K562 (cell line): ENCODE measurements at regions not wholly inside any gene's neighbourhood (a gene's known extent, or its start where the extent isn't known, plus 50 kb on each side); places are given as distances from the start of the nearest gene placed in this dataset.

ENCODE experiments used
- ATAC-seq: fragments of 200-7000 bp; cut with Tn5 transposase; 3 replicates; pipeline ENCODE4 v1.9.1; 2020; ENCODE audit warnings: moderate library complexity
- BruUV-seq: library from RNA; stranded (reverse); fragments of 400-500 nt; replicated peaks from 2 replicates; lab custom pipeline; 2021; lab: Mats Ljungman, UMichigan
- CTCF ChIA-PET: fragments of 300-600 bp; formaldehyde crosslinking; extraction: SDS; loops from one replicate; lab custom pipeline; 2021; ENCODE audit warnings: low intra/inter-chr PET ratio; lab: Yijun Ruan, JAX
- POLR2A ChIA-PET: fragments of 300-600, 350-650 bp; sonication (Branson Sonifier 250); formaldehyde crosslinking; extraction: SDS; loops from one replicate; lab custom pipeline; 2021; ENCODE audit warnings: antibody characterized with exemption, inconsistent platforms; lab: Yijun Ruan, JAX
- DNase-seq, 4 experiments: peaks; one replicate each; pipeline versions ENCODE4 v3.0.0 to v3.0.0-alpha.2; 2011 to 2018; ENCODE audit warnings: low spot score in 3 of 4, mixed read lengths in 3 of 4; ENCODE audit errors: extremely low read depth in 1 of 4
- FAIRE-seq: peaks from 2 replicates; lab custom pipeline; 2011; peaks lifted over from hg19 to GRCh38; lab: Jason Lieb, UNC
- H2AFZ ChIP-seq: 2 replicates; pipeline ENCODE4 v1.6.0; 2011; ENCODE audit warnings: low read depth, low read length, control low read depth, inconsistent platforms
- H3K27ac ChIP-seq: fragments of 200-600 bp; 3 replicates; pipeline ENCODE4 v1.8.0; 2011; ENCODE audit warnings: low read depth, mild to moderate bottlenecking, control low read depth, inconsistent platforms, low read length, moderate library complexity, mixed read lengths; ENCODE audit errors: extremely low read depth
- H3K27me3 ChIP-seq, 2 experiments: fragments of 300-600 bp in 1 of 2; 2 replicates in 1 of 2; 3 replicates in 1 of 2; pipeline versions ENCODE4 v1.6.0 to v1.8.0; 2011; ENCODE audit warnings: inconsistent platforms in 2 of 2, low read length in 2 of 2, mild to moderate bottlenecking in 1 of 2, mixed read lengths in 1 of 2, moderate library complexity in 1 of 2; ENCODE audit not compliant: control insufficient read depth in 2 of 2, insufficient read depth in 2 of 2
- H3K36me3 ChIP-seq: fragments of 300-600 bp; 3 replicates; pipeline ENCODE4 v1.8.0; 2011; ENCODE audit warnings: mild to moderate bottlenecking, low read length, inconsistent platforms; ENCODE audit not compliant: control insufficient read depth, insufficient read depth
- H3K4me1 ChIP-seq, 2 experiments: fragments of 200-600 bp in 1 of 2; replicated peaks in 1 of 2; 2 replicates in 1 of 2; 3 replicates in 1 of 2; pipeline versions ENCODE4 v1.5.1 to v1.8.0; 2011; ENCODE audit warnings: inconsistent platforms in 2 of 2, low read length in 2 of 2, mild to moderate bottlenecking in 1 of 2, mixed read lengths in 1 of 2, moderate library complexity in 1 of 2; ENCODE audit not compliant: control insufficient read depth in 2 of 2, insufficient read depth in 2 of 2
- H3K4me2 ChIP-seq: 2 replicates; pipeline ENCODE4 v1.6.1; 2011; ENCODE audit warnings: low read length, control low read depth, inconsistent platforms, mixed read lengths; ENCODE audit not compliant: insufficient read depth
- H3K4me3 ChIP-seq: fragments of 200-600 bp; sonication (generic), shearing (Covaris generic); 2 replicates; pipeline ENCODE4 v1.5.1; 2016; ENCODE audit warnings: control low read depth, inconsistent platforms
- H3K79me2 ChIP-seq: fragments of 200-600 bp; 3 replicates; pipeline ENCODE4 v1.8.0; 2011; ENCODE audit warnings: low read length, inconsistent platforms; ENCODE audit not compliant: control insufficient read depth, insufficient read depth
- H3K9ac ChIP-seq, 2 experiments: 2 replicates each; pipeline versions ENCODE4 v1.6.0 to v1.6.1; 2011; ENCODE audit warnings: low read depth in 2 of 2, low read length in 2 of 2, control low read depth in 1 of 2, inconsistent platforms in 1 of 2, mild to moderate bottlenecking in 1 of 2, mixed read lengths in 1 of 2; ENCODE audit not compliant: insufficient read depth in 1 of 2
- H3K9me1 ChIP-seq: one replicate; pipeline ENCODE4 v1.6.0; 2011; ENCODE audit warnings: inconsistent platforms, mild to moderate bottlenecking, low read length, moderate library complexity; ENCODE audit not compliant: control insufficient read depth, insufficient read depth
- H3K9me3 ChIP-seq: replicated peaks from 2 replicates; pipeline ENCODE4 v1.5.1; 2011; ENCODE audit warnings: low read depth, low read length, inconsistent platforms; ENCODE audit not compliant: control insufficient read depth, insufficient read depth
- H4K20me1 ChIP-seq: replicated peaks from 2 replicates; pipeline ENCODE4 v1.6.1; 2011; ENCODE audit warnings: low read length, inconsistent platforms, mixed read lengths; ENCODE audit not compliant: control insufficient read depth, insufficient read depth
- ARID2 ChIP-seq: fragments of 450-650 bp; IDR thresholded peaks from 2 replicates; pipeline ENCODE4 v1.6.1; 2017; ENCODE audit warnings: antibody characterized with exemption, mild to moderate bottlenecking
- CAMTA2 ChIP-seq: fragments of 250-450 bp; sonication (Bioruptor Pico); conservative IDR thresholded peaks from 2 replicates; pipeline ENCODE4 v1.5.1; 2022
- CSDE1 ChIP-seq, 2 experiments: fragments of 450-650 bp; IDR thresholded peaks; 2 replicates each; pipeline ENCODE4 v1.6.1; 2016; ENCODE audit warnings: mild to moderate bottlenecking in 1 of 2
- MCM5 ChIP-seq: fragments of 450-650 bp; IDR thresholded peaks from 2 replicates; pipeline ENCODE4 v1.6.1; 2016; ENCODE audit warnings: low read depth
- SMARCB1 ChIP-seq: IDR thresholded peaks from 2 replicates; pipeline ENCODE4 v1.6.1; 2011; ENCODE audit warnings: improper control_type of control experiment, low read depth; ENCODE audit not compliant: insufficient read length
- SMARCC2 ChIP-seq: fragments of 450-650 bp; IDR thresholded peaks from 2 replicates; pipeline ENCODE4 v1.6.1; 2017; ENCODE audit warnings: antibody characterized with exemption, moderate library complexity, mild to moderate bottlenecking, low read depth
- SREBF1 ChIP-seq: fragments of 150-350 bp; IDR thresholded peaks from 2 replicates; pipeline ENCODE4 v1.6.1; 2014; ENCODE audit warnings: antibody characterized with exemption, low read depth, low read length, borderline replicate concordance
- TBP ChIP-seq: optimal IDR thresholded peaks from 2 replicates; pipeline ENCODE3; 2011; ENCODE audit warnings: low read depth, low read length, improper control_type of control experiment
- ZBTB8A ChIP-seq: fragments of 450-650 bp; IDR thresholded peaks from 2 replicates; pipeline ENCODE4 v1.6.1; 2018; ENCODE audit warnings: mild to moderate bottlenecking, moderate library complexity; ENCODE audit not compliant: partially characterized antibody
- ZNF445 ChIP-seq: fragments of 250-450 bp; sonication (Bioruptor Pico); IDR thresholded peaks from 2 replicates; pipeline ENCODE4 v1.4.0; 2020; ENCODE audit warnings: low read depth, mild to moderate bottlenecking, moderate library complexity
- ZNF589 ChIP-seq: fragments of 200-800 bp; sonication (Bioruptor generic); IDR thresholded peaks from 2 replicates; pipeline ENCODE4 v1.6.1; 2016; ENCODE audit warnings: low read depth, missing genetic modification characterization, missing compliant biosample characterization
- whole genome bisulfite sequencing: fragments of 100-300 bp; shearing (Covaris generic); methylation state at CpG from one replicate; pipeline ENCODE4 v1.1.6; 2016; ENCODE audit warnings: low coverage, mixed read lengths; ENCODE audit not compliant: insufficient coverage; ENCODE audit errors: missing lambda C conversion rate; 5-methylcytosine and 5-hydroxymethylcytosine counted together
- in situ Hi-C: fragments of 300-500 bp; cut with MboI; formaldehyde crosslinking; loops from 4 replicates; pipeline ENCODE4 v1.15.0; 2018; ENCODE audit warnings: inconsistent platforms, mixed read lengths
- intact Hi-C: fragments of 100-400 bp; cut with micrococcal nuclease; formaldehyde crosslinking; loops from 2 replicates; pipeline ENCODE4 v1.14.2; 2022
- TF ChIP-seq, protein P1 (sequence below), 2 experiments: fragments of 450-650 bp; conservative IDR thresholded peaks; 2 replicates each; pipeline ENCODE4 v1.6.1; 2017; ENCODE audit warnings: mild to moderate bottlenecking in 2 of 2, moderate library complexity in 2 of 2
- TF ChIP-seq, protein P2 (sequence below): fragments of 250-450 bp; sonication (Bioruptor Pico); IDR thresholded peaks from 2 replicates; pipeline ENCODE4 v1.4.0; 2020; ENCODE audit warnings: mild to moderate bottlenecking
- TF ChIP-seq, protein P3 (sequence below): fragments of 450-650 bp; formaldehyde crosslinking; IDR thresholded peaks from 2 replicates; pipeline ENCODE4 v1.4.0; 2020; ENCODE audit warnings: mild to moderate bottlenecking, mixed read lengths
- TF ChIP-seq, protein P4 (sequence below): sonication (generic); formaldehyde crosslinking; IDR thresholded peaks from 2 replicates; pipeline ENCODE4 v1.8.0; 2022; ENCODE audit warnings: mild to moderate bottlenecking, missing genetic modification reagents, borderline replicate concordance
- TF ChIP-seq, protein P5 (sequence below): IDR thresholded peaks from 3 replicates; pipeline ENCODE4 v1.6.1; 2011; ENCODE audit warnings: borderline replicate concordance, mild to moderate bottlenecking; ENCODE audit not compliant: insufficient read length, insufficient read depth

DNA sequence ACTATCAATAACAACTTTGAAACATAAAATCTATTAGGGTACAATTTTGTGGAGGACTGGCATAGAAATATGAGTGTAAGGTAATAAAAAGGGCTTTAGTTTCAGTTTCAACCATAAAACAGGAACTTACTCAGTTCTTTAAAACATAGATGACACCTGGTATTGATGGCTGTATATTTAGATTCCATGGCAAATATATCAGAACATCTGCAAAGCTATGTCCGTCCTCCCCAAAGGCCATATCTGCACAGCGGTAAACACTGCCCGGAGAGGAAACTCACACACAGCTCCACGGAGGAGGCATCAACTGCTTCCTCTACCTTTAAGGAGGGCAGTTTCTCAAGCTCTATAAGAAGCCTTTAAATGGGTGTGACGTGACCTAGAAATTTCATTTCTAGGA lies 993.3 kb downstream of the BRD1 start:
- WGBS: 0% methylated on average over 5 of the region's 5 CpGs
- FAIRE-seq: no peak
- Histone ChIP-seq H3K4me2 (no peak overlapping the region), H3K36me3 (no peaks in the 10 kb centered on the region), H3K9me3 (no peaks in the 10 kb centered on the region), H3K9me1 (no peaks in the 10 kb centered on the region), H3K4me1 (no peaks in the 10 kb centered on the region), H3K9ac (no peak overlapping the region), H3K4me3 (no peak overlapping the region), H3K79me2 (no peaks in the 10 kb centered on the region), H4K20me1 (no peaks in the 10 kb centered on the region), H3K27me3 (no peaks in the 10 kb centered on the region), H2AFZ (no peak overlapping the region), H3K27ac (no peak overlapping the region)
- no peak for ATAC-seq
- intact Hi-C loops: no loop called here
- ChIA-PET CTCF (no interaction called here), POLR2A (no interaction called here)
- no TSS peak for BruUV-seq
- TF ChIP-seq, protein P1, sequence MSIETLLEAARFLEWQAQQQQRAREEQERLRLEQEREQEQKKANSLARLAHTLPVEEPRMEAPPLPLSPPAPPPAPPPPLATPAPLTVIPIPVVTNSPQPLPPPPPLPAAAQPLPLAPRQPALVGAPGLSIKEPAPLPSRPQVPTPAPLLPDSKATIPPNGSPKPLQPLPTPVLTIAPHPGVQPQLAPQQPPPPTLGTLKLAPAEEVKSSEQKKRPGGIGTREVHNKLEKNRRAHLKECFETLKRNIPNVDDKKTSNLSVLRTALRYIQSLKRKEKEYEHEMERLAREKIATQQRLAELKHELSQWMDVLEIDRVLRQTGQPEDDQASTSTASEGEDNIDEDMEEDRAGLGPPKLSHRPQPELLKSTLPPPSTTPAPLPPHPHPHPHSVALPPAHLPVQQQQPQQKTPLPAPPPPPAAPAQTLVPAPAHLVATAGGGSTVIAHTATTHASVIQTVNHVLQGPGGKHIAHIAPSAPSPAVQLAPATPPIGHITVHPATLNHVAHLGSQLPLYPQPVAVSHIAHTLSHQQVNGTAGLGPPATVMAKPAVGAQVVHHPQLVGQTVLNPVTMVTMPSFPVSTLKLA (conservative IDR thresholded peaks at IDR 0.05): no peak
- TF ChIP-seq CSDE1 (IDR thresholded peaks at IDR 0.05) (no peak), ARID2 (no peak), SREBF1 (no peak), CAMTA2 (CRISPR knock-in tag) (no peak), SMARCC2 (no peak), TBP (no peak), ZNF445 (no peak), SMARCB1 (no peak), MCM5 (no peak), ZBTB8A (no peak), ZNF589 (CRISPR knock-in tag) (no peak)
- TF ChIP-seq, protein P2, sequence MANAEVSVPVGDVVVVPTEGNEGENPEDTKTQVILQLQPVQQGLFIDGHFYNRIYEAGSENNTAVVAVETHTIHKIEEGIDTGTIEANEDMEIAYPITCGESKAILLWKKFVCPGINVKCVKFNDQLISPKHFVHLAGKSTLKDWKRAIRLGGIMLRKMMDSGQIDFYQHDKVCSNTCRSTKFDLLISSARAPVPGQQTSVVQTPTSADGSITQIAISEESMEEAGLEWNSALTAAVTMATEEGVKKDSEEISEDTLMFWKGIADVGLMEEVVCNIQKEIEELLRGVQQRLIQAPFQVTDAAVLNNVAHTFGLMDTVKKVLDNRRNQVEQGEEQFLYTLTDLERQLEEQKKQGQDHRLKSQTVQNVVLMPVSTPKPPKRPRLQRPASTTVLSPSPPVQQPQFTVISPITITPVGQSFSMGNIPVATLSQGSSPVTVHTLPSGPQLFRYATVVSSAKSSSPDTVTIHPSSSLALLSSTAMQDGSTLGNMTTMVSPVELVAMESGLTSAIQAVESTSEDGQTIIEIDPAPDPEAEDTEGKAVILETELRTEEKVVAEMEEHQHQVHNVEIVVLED: no peak
- TF ChIP-seq, protein P3, sequence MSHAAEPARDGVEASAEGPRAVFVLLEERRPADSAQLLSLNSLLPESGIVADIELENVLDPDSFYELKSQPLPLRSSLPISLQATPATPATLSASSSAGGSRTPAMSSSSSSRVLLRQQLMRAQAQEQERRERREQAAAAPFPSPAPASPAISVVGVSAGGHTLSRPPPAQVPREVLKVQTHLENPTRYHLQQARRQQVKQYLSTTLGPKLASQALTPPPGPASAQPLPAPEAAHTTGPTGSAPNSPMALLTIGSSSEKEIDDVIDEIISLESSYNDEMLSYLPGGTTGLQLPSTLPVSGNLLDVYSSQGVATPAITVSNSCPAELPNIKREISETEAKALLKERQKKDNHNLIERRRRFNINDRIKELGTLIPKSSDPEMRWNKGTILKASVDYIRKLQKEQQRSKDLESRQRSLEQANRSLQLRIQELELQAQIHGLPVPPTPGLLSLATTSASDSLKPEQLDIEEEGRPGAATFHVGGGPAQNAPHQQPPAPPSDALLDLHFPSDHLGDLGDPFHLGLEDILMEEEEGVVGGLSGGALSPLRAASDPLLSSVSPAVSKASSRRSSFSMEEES: no peak
- TF ChIP-seq, protein P4, sequence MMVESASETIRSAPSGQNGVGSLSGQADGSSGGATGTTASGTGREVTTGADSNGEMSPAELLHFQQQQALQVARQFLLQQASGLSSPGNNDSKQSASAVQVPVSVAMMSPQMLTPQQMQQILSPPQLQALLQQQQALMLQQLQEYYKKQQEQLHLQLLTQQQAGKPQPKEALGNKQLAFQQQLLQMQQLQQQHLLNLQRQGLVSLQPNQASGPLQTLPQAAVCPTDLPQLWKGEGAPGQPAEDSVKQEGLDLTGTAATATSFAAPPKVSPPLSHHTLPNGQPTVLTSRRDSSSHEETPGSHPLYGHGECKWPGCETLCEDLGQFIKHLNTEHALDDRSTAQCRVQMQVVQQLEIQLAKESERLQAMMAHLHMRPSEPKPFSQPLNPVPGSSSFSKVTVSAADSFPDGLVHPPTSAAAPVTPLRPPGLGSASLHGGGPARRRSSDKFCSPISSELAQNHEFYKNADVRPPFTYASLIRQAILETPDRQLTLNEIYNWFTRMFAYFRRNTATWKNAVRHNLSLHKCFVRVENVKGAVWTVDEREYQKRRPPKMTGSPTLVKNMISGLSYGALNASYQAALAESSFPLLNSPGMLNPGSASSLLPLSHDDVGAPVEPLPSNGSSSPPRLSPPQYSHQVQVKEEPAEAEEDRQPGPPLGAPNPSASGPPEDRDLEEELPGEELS (CRISPR knock-in tag): no peak
- TF ChIP-seq, protein P5, sequence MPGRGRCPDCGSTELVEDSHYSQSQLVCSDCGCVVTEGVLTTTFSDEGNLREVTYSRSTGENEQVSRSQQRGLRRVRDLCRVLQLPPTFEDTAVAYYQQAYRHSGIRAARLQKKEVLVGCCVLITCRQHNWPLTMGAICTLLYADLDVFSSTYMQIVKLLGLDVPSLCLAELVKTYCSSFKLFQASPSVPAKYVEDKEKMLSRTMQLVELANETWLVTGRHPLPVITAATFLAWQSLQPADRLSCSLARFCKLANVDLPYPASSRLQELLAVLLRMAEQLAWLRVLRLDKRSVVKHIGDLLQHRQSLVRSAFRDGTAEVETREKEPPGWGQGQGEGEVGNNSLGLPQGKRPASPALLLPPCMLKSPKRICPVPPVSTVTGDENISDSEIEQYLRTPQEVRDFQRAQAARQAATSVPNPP: no peak
- no peak for DNase-seq
- in situ Hi-C loops: no loop called here
